Suprapubic skin (tissue), 4 donors: ENCODE measurements at regions not wholly inside any gene's neighbourhood (a gene's known extent, or its start where the extent isn't known, plus 50 kb on each side); places are given as distances from the start of the nearest gene placed in this dataset.

Experiments used
- DNase-seq, 2 donors: peaks; one replicate each; pipeline ENCODE4 v3.0.0-alpha.2; 2019; ENCODE audit warnings: low spot score in 2 of 2
- H3K27ac ChIP-seq: fragments of 200-600 bp; sonication (generic); one replicate; pipeline ENCODE4 v1.5.1; 2019
- H3K27me3 ChIP-seq: fragments of 200-600 bp; sonication (generic); one replicate; pipeline ENCODE4 v1.5.1; 2019
- H3K36me3 ChIP-seq: fragments of 200-600 bp; sonication (generic); one replicate; pipeline ENCODE4 v1.5.1; 2019
- H3K4me1 ChIP-seq: fragments of 200-600 bp; sonication (generic); one replicate; pipeline ENCODE4 v1.5.1; 2019
- H3K4me3 ChIP-seq: fragments of 200-600 bp; sonication (generic); one replicate; pipeline ENCODE4 v1.5.1; 2019; ENCODE audit warnings: mild to moderate bottlenecking
- H3K9me3 ChIP-seq: fragments of 200-600 bp; sonication (generic); one replicate; pipeline ENCODE4 v1.5.1; 2019
- EP300 ChIP-seq: sonication (generic); formaldehyde crosslinking; IDR thresholded peaks from one replicate; pipeline ENCODE4 v1.6.1; 2017; ENCODE audit warnings: antibody characterized with exemption
- POLR2A ChIP-seq, 2 donors: fragments of 450-650 bp; IDR thresholded peaks; one replicate each; pipeline ENCODE4 v1.6.1; 2017; ENCODE audit warnings: antibody characterized with exemption in 2 of 2, mild to moderate bottlenecking in 2 of 2, moderate library complexity in 2 of 2
- POLR2AphosphoS5 ChIP-seq, 3 donors: sonication (generic); formaldehyde crosslinking; IDR thresholded peaks; one replicate each; pipeline ENCODE4 v1.6.1; 2017; ENCODE audit warnings: antibody characterized with exemption in 3 of 3
- WGBS: methylation state at CpG from one replicate; pipeline ENCODE4 v1.1.5; 2018; 5-methylcytosine and 5-hydroxymethylcytosine counted together
- TF ChIP-seq, protein P1 (sequence below), 2 donors: fragments of 200-600 bp in 1 of 2; fragments of 450-650 bp in 1 of 2; sonication (generic) in 1 of 2; IDR thresholded peaks; one replicate each; pipeline ENCODE4 v1.5.1; 2016 to 2019; ENCODE audit warnings: antibody characterized with exemption in 2 of 2, mild to moderate bottlenecking in 1 of 2, moderate library complexity in 1 of 2

DNA sequence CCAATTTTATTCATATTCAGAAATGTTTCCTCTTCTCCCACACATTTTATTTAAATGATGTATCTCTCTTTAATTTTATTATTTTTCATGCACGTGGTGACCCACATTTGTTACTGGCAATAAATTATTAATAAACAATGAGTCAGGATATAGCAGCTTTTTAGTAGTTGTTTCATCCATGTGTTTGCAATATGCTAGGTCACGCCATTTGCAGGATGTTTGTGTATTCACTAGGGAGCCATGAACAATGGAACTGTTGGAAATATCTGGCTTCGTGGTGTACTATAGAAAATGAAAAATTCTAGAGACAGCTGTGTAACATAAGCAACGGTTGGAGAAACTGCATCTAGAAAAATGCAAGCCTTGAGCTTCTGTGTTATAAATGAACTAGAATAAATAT lies 176.0 kb upstream of the COL3A1 start:
- DNase-seq, result no peak
- TF ChIP-seq, protein P1, sequence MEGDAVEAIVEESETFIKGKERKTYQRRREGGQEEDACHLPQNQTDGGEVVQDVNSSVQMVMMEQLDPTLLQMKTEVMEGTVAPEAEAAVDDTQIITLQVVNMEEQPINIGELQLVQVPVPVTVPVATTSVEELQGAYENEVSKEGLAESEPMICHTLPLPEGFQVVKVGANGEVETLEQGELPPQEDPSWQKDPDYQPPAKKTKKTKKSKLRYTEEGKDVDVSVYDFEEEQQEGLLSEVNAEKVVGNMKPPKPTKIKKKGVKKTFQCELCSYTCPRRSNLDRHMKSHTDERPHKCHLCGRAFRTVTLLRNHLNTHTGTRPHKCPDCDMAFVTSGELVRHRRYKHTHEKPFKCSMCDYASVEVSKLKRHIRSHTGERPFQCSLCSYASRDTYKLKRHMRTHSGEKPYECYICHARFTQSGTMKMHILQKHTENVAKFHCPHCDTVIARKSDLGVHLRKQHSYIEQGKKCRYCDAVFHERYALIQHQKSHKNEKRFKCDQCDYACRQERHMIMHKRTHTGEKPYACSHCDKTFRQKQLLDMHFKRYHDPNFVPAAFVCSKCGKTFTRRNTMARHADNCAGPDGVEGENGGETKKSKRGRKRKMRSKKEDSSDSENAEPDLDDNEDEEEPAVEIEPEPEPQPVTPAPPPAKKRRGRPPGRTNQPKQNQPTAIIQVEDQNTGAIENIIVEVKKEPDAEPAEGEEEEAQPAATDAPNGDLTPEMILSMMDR (IDR thresholded peaks at IDR 0.05), result no peak
- no peak for TF ChIP-seq EP300
- TF ChIP-seq POLR2AphosphoS5 (IDR thresholded peaks at IDR 0.05), result no peak
- TF ChIP-seq POLR2A (IDR thresholded peaks at IDR 0.05), result no peak
- H3K4me3 ChIP-seq, result no peak overlapping the region
- 41% methylated on average over 4 of the region's 4 CpGs for WGBS
- H3K27ac ChIP-seq, result no peak overlapping the region
- H3K27me3 ChIP-seq, result no peaks in the 10 kb centered on the region
- H3K36me3 ChIP-seq, result no peaks in the 10 kb centered on the region
- H3K9me3 ChIP-seq, result peaks cover 11% of the 10 kb centered on the region
- H3K4me1 ChIP-seq, result peaks cover 3% of the 10 kb centered on the region

- H3K27me3 ChIP-seq, result no peaks in the 10 kb centered on the region
- no peak for DNase-seq
- no peak overlapping the region for H3K4me3 ChIP-seq
- 73% methylated on average over 4 of the region's 4 CpGs for WGBS
- H3K36me3 ChIP-seq, result no peaks in the 10 kb centered on the region
- no peaks in the 10 kb centered on the region for H3K4me1 ChIP-seq
- no peak for TF ChIP-seq POLR2AphosphoS5 (IDR thresholded peaks at IDR 0.05)
- TF ChIP-seq, protein P1 (IDR thresholded peaks at IDR 0.05), result no peak
- TF ChIP-seq POLR2A (IDR thresholded peaks at IDR 0.05), result no peak
- TF ChIP-seq EP300, result no peak
- no peak overlapping the region for H3K27ac ChIP-seq
- peaks cover 17% of the 10 kb centered on the region for H3K9me3 ChIP-seq
Measured at GRCh38 chr2:188805219-188805618, 169.0 kb upstream of the COL3A1 start.

DNA sequence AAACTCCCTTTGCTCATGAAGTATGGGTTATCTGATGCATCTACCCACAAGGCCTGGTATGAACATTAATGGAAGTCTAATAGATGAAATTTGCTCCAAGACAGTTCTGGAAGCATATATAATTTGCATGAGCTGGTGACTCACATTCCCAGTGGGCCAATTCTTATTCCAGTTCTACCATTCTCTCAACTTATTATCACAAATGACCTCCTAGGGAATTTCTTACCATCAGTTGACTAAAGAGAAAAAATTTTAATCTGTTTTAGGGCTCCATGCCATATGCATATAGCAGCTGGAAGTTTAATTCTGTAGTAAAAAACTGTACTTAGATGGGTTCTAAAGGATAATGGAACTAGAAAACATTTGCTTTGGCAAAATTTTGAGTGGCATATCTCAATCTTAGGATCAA lies 165.2 kb upstream of the COL3A1 start:
- Histone ChIP-seq H3K36me3 (no peaks in the 10 kb centered on the region), H3K27me3 (no peaks in the 10 kb centered on the region), H3K27ac (no peak overlapping the region), H3K9me3 (no peaks in the 10 kb centered on the region), H3K4me1 (no peaks in the 10 kb centered on the region), H3K4me3 (no peak overlapping the region)
- no peak for DNase-seq
- no peak for TF ChIP-seq POLR2AphosphoS5 (IDR thresholded peaks at IDR 0.05)
- TF ChIP-seq, protein P1 (IDR thresholded peaks at IDR 0.05), result no peak
- no peak for TF ChIP-seq EP300
- TF ChIP-seq POLR2A (IDR thresholded peaks at IDR 0.05), result no peak

- H3K4me1 ChIP-seq, result no peaks in the 10 kb centered on the region
- no peak overlapping the region for H3K27ac ChIP-seq
- no peak overlapping the region for H3K4me3 ChIP-seq
- DNase-seq, result no peak
- H3K9me3 ChIP-seq, result no peaks in the 10 kb centered on the region
- TF ChIP-seq POLR2A (IDR thresholded peaks at IDR 0.05) (no peak), POLR2AphosphoS5 (IDR thresholded peaks at IDR 0.05) (no peak)
- TF ChIP-seq, protein P1 (IDR thresholded peaks at IDR 0.05), result no peak
- WGBS, result 80% methylated on average over 2 of the region's 2 CpGs
- no peaks in the 10 kb centered on the region for H3K27me3 ChIP-seq
- no peaks in the 10 kb centered on the region for H3K36me3 ChIP-seq
Measured at GRCh38 chr2:188810586-188810985, 163.6 kb upstream of the COL3A1 start.

- H3K27ac ChIP-seq, result no peak overlapping the region
- no peak overlapping the region for H3K4me3 ChIP-seq
- H3K27me3 ChIP-seq, result no peaks in the 10 kb centered on the region
- TF ChIP-seq POLR2AphosphoS5 (IDR thresholded peaks at IDR 0.05) (no peak), EP300 (no peak), POLR2A (IDR thresholded peaks at IDR 0.05) (no peak)
- TF ChIP-seq, protein P1 (IDR thresholded peaks at IDR 0.05), result no peak
- no peaks in the 10 kb centered on the region for H3K4me1 ChIP-seq
- H3K9me3 ChIP-seq, result no peaks in the 10 kb centered on the region
- WGBS, result 28% methylated on average over 1 of the region's 1 CpG
- H3K36me3 ChIP-seq, result no peaks in the 10 kb centered on the region
- no peak for DNase-seq
Measured at GRCh38 chr2:188811522-188811921, 162.7 kb upstream of the COL3A1 start.
